ENCODE measurements at regions not wholly inside any gene's neighbourhood (a gene's known extent, or its start where the extent isn't known, plus 50 kb on each side); places are given as distances from the start of the nearest gene placed in this dataset.

DNA sequence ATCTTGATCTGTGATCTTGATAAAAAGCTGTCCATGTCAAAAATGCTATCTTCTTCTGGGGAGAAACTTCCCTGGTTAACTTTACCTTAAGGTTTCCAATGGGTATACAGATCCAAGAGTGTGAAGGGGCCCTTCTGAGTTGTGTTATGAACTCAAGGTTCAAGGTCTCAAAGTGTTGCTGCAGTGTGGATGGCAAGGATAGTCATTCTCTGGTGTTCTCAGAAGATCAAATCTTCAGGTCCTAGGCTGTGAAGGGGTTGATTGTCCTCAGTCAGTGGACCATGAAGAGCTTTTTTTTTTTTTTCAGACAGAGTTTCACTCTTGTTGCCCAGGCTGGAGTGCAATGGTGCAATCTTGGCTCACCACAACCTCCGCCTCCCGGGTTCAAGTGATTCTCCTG is 114.4 kb downstream of the SPTSSA start:
- H3K9ac ChIP-seq (ENCODE audit: insufficient read depth, low read depth, low read length) = no peak overlapping the region
- H3K27ac ChIP-seq (ENCODE audit: extremely low read length, insufficient read depth, low read length) = no peak overlapping the region
- no peak overlapping the region for H3K4me3 ChIP-seq (replicated peaks in 1 of 3; ENCODE audit: insufficient read depth in 1 of 3, low read depth in 2 of 3, low read length in 3 of 3)
- H2AFZ ChIP-seq (ENCODE audit: low read length) = no peak overlapping the region
- ChIA-PET CTCF (ENCODE audit: low intra/inter-chr PET ratio, low total read pairs) (no interaction called here), POLR2A (no interaction called here)
- H3K4me2 ChIP-seq (ENCODE audit: low read depth, low read length) = no peak overlapping the region
- ATAC-seq (0 out of 3 replicates have a peak, but pooled peaks have one; percentile 22), DNase-seq (ENCODE audit: low spot score) (peak; percentile 56), FAIRE-seq (peak; percentile 15)
- 8% methylated on average over 2 of the region's 2 CpGs for WGBS (ENCODE audit: low lambda C conversion rate)
- no peaks in the 10 kb centered on the region for H3K9me3 ChIP-seq (ENCODE audit: low read length)
- in situ Hi-C loops (cut with HindIII; ENCODE audit: extremely low pct_ligation_motif_present, low pct_unique_long_range_greater_than_20kb) = no loop called here
- H4K20me1 ChIP-seq (ENCODE audit: insufficient read depth, low read length) = no peaks in the 10 kb centered on the region
- H3K36me3 ChIP-seq (replicated peaks in 1 of 2; ENCODE audit: control insufficient read depth in 1 of 2, insufficient read depth in 2 of 2, low read length in 2 of 2) = no peaks in the 10 kb centered on the region
- TF ChIP-seq ZNF780A (CRISPR knock-in tag; IDR thresholded peaks at IDR 0.05) (no peak), NBN (conservative IDR thresholded peaks at IDR 0.05) (no peak), HNF1B (CRISPR knock-in tag; IDR thresholded peaks at IDR 0.05) (no peak), ZNF598 (CRISPR knock-in tag; IDR thresholded peaks at IDR 0.05; ENCODE audit: borderline replicate concordance) (no peak), NAIF1 (CRISPR knock-in tag; IDR thresholded peaks at IDR 0.05; ENCODE audit: borderline replicate concordance) (no peak), IKZF1 (IDR thresholded peaks at IDR 0.05) (no peak), RAD21 (CRISPR knock-in tag; IDR thresholded peaks at IDR 0.05) (no peak), MTF2 (CRISPR knock-in tag; IDR thresholded peaks at IDR 0.05; ENCODE audit: borderline replicate concordance) (no peak), NFYB (CRISPR knock-in tag; IDR thresholded peaks at IDR 0.05) (no peak), CTCF (CRISPR knock-in tag; IDR thresholded peaks at IDR 0.05) (no peak), MEF2D (CRISPR knock-in tag; IDR thresholded peaks at IDR 0.05) (no peak), ZNF607 (CRISPR knock-in tag; IDR thresholded peaks at IDR 0.05; ENCODE audit: borderline replicate concordance) (no peak)
- TF ChIP-seq, protein P1, sequence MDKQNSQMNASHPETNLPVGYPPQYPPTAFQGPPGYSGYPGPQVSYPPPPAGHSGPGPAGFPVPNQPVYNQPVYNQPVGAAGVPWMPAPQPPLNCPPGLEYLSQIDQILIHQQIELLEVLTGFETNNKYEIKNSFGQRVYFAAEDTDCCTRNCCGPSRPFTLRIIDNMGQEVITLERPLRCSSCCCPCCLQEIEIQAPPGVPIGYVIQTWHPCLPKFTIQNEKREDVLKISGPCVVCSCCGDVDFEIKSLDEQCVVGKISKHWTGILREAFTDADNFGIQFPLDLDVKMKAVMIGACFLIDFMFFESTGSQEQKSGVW (CRISPR knock-in tag; IDR thresholded peaks at IDR 0.05; ENCODE audit: borderline replicate concordance) = no peak
- TF ChIP-seq, protein P2, sequence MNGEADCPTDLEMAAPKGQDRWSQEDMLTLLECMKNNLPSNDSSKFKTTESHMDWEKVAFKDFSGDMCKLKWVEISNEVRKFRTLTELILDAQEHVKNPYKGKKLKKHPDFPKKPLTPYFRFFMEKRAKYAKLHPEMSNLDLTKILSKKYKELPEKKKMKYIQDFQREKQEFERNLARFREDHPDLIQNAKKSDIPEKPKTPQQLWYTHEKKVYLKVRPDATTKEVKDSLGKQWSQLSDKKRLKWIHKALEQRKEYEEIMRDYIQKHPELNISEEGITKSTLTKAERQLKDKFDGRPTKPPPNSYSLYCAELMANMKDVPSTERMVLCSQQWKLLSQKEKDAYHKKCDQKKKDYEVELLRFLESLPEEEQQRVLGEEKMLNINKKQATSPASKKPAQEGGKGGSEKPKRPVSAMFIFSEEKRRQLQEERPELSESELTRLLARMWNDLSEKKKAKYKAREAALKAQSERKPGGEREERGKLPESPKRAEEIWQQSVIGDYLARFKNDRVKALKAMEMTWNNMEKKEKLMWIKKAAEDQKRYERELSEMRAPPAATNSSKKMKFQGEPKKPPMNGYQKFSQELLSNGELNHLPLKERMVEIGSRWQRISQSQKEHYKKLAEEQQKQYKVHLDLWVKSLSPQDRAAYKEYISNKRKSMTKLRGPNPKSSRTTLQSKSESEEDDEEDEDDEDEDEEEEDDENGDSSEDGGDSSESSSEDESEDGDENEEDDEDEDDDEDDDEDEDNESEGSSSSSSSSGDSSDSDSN (CRISPR knock-in tag; IDR thresholded peaks at IDR 0.05) = no peak
- TF ChIP-seq, protein P3, sequence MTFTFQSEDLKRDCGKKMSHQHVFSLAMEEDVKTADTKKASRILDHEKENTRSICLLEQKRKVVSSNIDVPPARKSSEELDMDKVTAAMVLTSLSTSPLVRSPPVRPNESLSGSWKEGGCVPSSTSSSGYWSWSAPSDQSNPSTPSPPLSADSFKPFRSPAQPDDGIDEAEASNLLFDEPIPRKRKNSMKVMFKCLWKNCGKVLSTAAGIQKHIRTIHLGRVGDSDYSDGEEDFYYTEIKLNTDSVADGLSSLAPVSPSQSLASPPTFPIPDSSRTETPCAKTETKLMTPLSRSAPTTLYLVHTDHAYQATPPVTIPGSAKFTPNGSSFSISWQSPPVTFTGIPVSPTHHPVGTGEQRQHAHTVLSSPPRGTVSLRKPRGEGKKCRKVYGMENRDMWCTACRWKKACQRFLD (CRISPR knock-in tag; IDR thresholded peaks at IDR 0.05; ENCODE audit: borderline replicate concordance) = no peak
- no peaks in the 10 kb centered on the region for H3K4me1 ChIP-seq (ENCODE audit: insufficient read depth, low read length)
- no peaks in the 10 kb centered on the region for H3K79me2 ChIP-seq (ENCODE audit: insufficient read depth, low read length)
- intact Hi-C loops (cut with micrococcal nuclease; ENCODE audit: unreplicated experiment) = no loop called here
- no TSS peak for BruUV-seq (replicated peaks)
- H3K27me3 ChIP-seq (ENCODE audit: control insufficient read depth in 1 of 2, insufficient read depth in 2 of 2, low read length in 2 of 2) = no peaks in the 10 kb centered on the region

All from HepG2 (cell line).